ENCODE measurements at regions not wholly inside any gene's neighbourhood (a gene's known extent, or its start where the extent isn't known, plus 50 kb on each side); places are given as distances from the start of the nearest gene placed in this dataset.

- TF ChIP-seq MAZ (IDR thresholded peaks at IDR 0.05; ENCODE audit: borderline replicate concordance, low read depth, low read length) (no peak), POLR2A (IDR thresholded peaks at IDR 0.05; ENCODE audit: low read depth, low read length) (no peak), RCOR1 (IDR thresholded peaks at IDR 0.05; ENCODE audit: insufficient replicate concordance, low read length) (no peak), USF2 (IDR thresholded peaks at IDR 0.05; ENCODE audit: low read depth, low read length) (no peak), NFE2L2 (IDR thresholded peaks at IDR 0.05; ENCODE audit: low read depth, low read length) (no peak), MXI1 (IDR thresholded peaks at IDR 0.05; ENCODE audit: borderline replicate concordance, low read depth, low read length) (no peak)
- in situ Hi-C loops (cut with MboI; ENCODE audit: low sequenced_read_pairs): no loop called here
- BruUV-seq (replicated peaks): no TSS peak
These were observed 121.7 kb downstream of the FAM204A start for GRCh38 chr10:118220346-118220850.

More at GRCh38 chr10:118220346-118220850, 121.7 kb downstream of the FAM204A start:
- Histone ChIP-seq H3K9me3 (ENCODE audit: control insufficient read depth, insufficient read depth, low read length) (peaks cover 2% of the 10 kb centered on the region; the same call in 1 of the 2 replicates), H3K14ac (replicated peaks; ENCODE audit: low read depth, low read length) (no peak overlapping the region), H4K20me1 (ENCODE audit: insufficient read depth, low read length) (no peaks in the 10 kb centered on the region), H3K56ac (ENCODE audit: extremely low read depth, insufficient read depth, low read length) (no peak overlapping the region), H2AK5ac (ENCODE audit: low read depth, low read length) (no peak overlapping the region), H3K4me3 (ENCODE audit: insufficient read depth, low read depth, low read length) (no peak overlapping the region), H3K27ac (ENCODE audit: insufficient read depth, low read length) (no peak overlapping the region), H3K4me1 (ENCODE audit: control insufficient read depth, insufficient read depth, low read length) (no peaks in the 10 kb centered on the region), H3K9ac (ENCODE audit: low read depth, low read length) (no peak overlapping the region), H4K91ac (ENCODE audit: insufficient read depth, low read depth, low read length) (no peak overlapping the region), H4K8ac (ENCODE audit: low read depth in 2 of 2, low read length in 2 of 2) (no peak overlapping the region), H2BK120ac (ENCODE audit: low read depth, low read length) (no peak overlapping the region), H2AFZ (replicated peaks; ENCODE audit: low read length, poor library complexity) (no peak overlapping the region), H3K4me2 (ENCODE audit: low read depth, low read length) (no peak overlapping the region), H3K18ac (ENCODE audit: low read depth, low read length) (no peak overlapping the region), H2AK9ac (replicated peaks; ENCODE audit: low read depth, low read length, poor library complexity) (no peak overlapping the region), H3K23ac (ENCODE audit: low read depth, low read length) (no peak overlapping the region), H2BK20ac (ENCODE audit: low read depth, low read length) (no peak overlapping the region), H3K79me1 (ENCODE audit: low read depth in 1 of 2, low read length in 2 of 2) (no peaks in the 10 kb centered on the region), H3K36me3 (ENCODE audit: control insufficient read depth, insufficient read depth, low read length) (no peaks in the 10 kb centered on the region), H3K27me3 (ENCODE audit: control insufficient read depth, insufficient read depth, low read length) (no peaks in the 10 kb centered on the region), H3K9me1 (ENCODE audit: insufficient read depth, low read length) (no peaks in the 10 kb centered on the region), H2BK5ac (ENCODE audit: low read depth, low read length, poor library complexity, severe bottlenecking) (no peak overlapping the region), H2BK15ac (ENCODE audit: low read depth, low read length) (no peak overlapping the region), H3K4ac (ENCODE audit: low read depth, low read length) (no peak overlapping the region), H4K5ac (ENCODE audit: low read depth, low read length) (no peak overlapping the region)
- dilution Hi-C loops (cut with HindIII; ENCODE audit: low sequenced_read_pairs, unreplicated experiment) (no loop called here), intact Hi-C loops (cut with micrococcal nuclease) (no loop called here)
- 20% methylated on average over 1 of the region's 2 CpGs; no CpG with 5 or more reads in 1 of the 2 experiments for WGBS, 2 experiments (ENCODE audit: extremely low coverage in 2 of 2, insufficient read length in 1 of 2)
- DNase-seq (no peak), ATAC-seq (ENCODE audit: low read depth) (no peak)
- ChIA-PET CTCF (no interaction called here), POLR2A (ENCODE audit: unreplicated experiment) (no interaction called here)

Measured in IMR-90 (cell line).